Ovary (tissue), 7 donors: ENCODE measurements at regions not wholly inside any gene's neighbourhood (a gene's known extent, or its start where the extent isn't known, plus 50 kb on each side); places are given as distances from the start of the nearest gene placed in this dataset.

Experiments used
- DNase-seq, 5 donors: peaks; one replicate each; pipeline ENCODE4 v3.0.0-alpha.2; 2019 to 2020
- H3K27ac ChIP-seq, 2 donors: fragments of 200-600 bp; one replicate each; pipeline versions ENCODE4 v1.5.1 to v1.8.0; 2019 to 2022
- H3K27me3 ChIP-seq: fragments of 200-600 bp; one replicate; pipeline ENCODE4 v1.8.0; 2022
- H3K36me3 ChIP-seq: fragments of 200-600 bp; sonication (generic); one replicate; pipeline ENCODE4 v1.5.1; 2019
- H3K4me1 ChIP-seq: one replicate; pipeline ENCODE4 v1.8.1; 2013; ENCODE audit warnings: mild to moderate bottlenecking, moderate library complexity; ENCODE audit not compliant: insufficient read depth
- H3K4me3 ChIP-seq: fragments of 200-600 bp; sonication (generic); one replicate; pipeline ENCODE4 v1.5.1; 2017
- H3K9me3 ChIP-seq, 2 donors: fragments of 200-600 bp in 1 of 2; sonication (generic) in 1 of 2; one replicate each; pipeline versions ENCODE4 v1.5.1 to v1.8.1; 2013 to 2019; ENCODE audit warnings: mild to moderate bottlenecking in 1 of 2, moderate library complexity in 1 of 2
- EP300 ChIP-seq: sonication (generic); formaldehyde crosslinking; IDR thresholded peaks from one replicate; pipeline ENCODE4 v1.6.1; 2017; ENCODE audit warnings: antibody characterized with exemption
- POLR2A ChIP-seq: fragments of 450-650 bp; IDR thresholded peaks from one replicate; pipeline ENCODE4 v1.6.1; 2017; ENCODE audit warnings: antibody characterized with exemption, mild to moderate bottlenecking, moderate library complexity
- WGBS, 3 donors: extraction: QIAGEN DNeasy Blood & Tissue Kit in 1 of 3; methylation state at CpG; one replicate each; pipeline versions ENCODE4 v1.1.5 to v1.1.7; 2013 to 2017; 5-methylcytosine and 5-hydroxymethylcytosine counted together
- intact Hi-C, 4 donors: fragments of 100-400 bp; cut with DNase I; formaldehyde crosslinking; loops; one replicate each; pipeline versions ENCODE4 v1.11.0 to v1.15.1; 2022 to 2023
- TF ChIP-seq, protein P1 (sequence below), 3 donors: fragments of 450-650 bp in 2 of 3; fragments of 200-600 bp in 1 of 3; IDR thresholded peaks; one replicate each; pipeline versions ENCODE4 v1.5.1 to v1.8.0; 2016 to 2022; ENCODE audit warnings: antibody characterized with exemption in 3 of 3, mild to moderate bottlenecking in 1 of 3
- donor health status: DM: no; HTN: no; CAD: no; lungs with moderate emphysema.
- donor health status: DM: no; HTN: no; CAD: no.
- donor health status: Bipolar disorder and iron deficiency.
- donor health status: DM: no; HTN: no; CAD: no.
- donor health status: DM: yes; HTN: yes; CAD: no.

DNA sequence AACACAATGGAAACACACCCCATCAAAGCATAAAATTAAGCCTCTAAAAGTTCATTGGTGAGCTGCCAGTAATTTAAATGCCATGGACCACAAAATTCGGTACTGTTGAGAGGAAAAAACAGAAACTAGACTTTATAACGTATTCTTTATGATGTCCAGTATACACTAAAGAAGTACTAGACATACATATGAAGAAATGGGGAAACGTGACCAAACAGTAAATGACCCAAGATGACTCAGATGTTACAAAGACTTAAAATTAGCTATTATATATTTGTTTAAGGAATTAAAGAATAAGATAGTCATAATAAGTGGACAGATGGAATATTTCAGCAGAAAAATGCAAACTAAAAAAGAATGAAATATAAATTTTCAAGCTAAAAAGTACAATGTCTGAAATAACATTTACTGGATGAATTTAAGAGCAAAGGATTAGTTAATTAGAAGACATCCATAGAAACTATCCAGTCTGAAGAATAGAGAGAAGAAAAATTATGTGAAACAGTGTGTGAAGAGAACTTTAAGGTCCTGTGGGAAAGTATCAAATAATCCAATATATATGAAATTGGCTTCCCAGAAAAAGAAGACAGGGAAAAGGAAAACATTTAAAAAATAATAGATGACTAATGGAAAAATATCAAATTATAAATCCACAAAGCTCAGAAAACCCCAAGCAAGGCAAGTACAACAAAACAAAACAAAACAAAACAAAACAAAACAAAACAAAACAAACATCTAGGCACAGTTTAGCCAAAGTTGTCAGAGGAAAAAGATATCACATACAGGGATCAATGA is 69.4 kb downstream of the SAMD9 start:
- 31 to 44% (median 41%) methylated on average over 3 of the region's 3 CpGs for WGBS, 3 donors
- no peaks in the 10 kb centered on the region for H3K27me3 ChIP-seq
- intact Hi-C loops = no loop called here
- DNase-seq = no peak
- no peaks in the 10 kb centered on the region for H3K4me1 ChIP-seq
- H3K9me3 ChIP-seq = no peaks in the 10 kb centered on the region
- H3K36me3 ChIP-seq = no peaks in the 10 kb centered on the region
- H3K4me3 ChIP-seq = no peak overlapping the region
- H3K27ac ChIP-seq = no peak overlapping the region
- TF ChIP-seq POLR2A (no peak), EP300 (no peak)
- TF ChIP-seq, protein P1, sequence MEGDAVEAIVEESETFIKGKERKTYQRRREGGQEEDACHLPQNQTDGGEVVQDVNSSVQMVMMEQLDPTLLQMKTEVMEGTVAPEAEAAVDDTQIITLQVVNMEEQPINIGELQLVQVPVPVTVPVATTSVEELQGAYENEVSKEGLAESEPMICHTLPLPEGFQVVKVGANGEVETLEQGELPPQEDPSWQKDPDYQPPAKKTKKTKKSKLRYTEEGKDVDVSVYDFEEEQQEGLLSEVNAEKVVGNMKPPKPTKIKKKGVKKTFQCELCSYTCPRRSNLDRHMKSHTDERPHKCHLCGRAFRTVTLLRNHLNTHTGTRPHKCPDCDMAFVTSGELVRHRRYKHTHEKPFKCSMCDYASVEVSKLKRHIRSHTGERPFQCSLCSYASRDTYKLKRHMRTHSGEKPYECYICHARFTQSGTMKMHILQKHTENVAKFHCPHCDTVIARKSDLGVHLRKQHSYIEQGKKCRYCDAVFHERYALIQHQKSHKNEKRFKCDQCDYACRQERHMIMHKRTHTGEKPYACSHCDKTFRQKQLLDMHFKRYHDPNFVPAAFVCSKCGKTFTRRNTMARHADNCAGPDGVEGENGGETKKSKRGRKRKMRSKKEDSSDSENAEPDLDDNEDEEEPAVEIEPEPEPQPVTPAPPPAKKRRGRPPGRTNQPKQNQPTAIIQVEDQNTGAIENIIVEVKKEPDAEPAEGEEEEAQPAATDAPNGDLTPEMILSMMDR (IDR thresholded peaks at IDR 0.05) = no peak

DNA sequence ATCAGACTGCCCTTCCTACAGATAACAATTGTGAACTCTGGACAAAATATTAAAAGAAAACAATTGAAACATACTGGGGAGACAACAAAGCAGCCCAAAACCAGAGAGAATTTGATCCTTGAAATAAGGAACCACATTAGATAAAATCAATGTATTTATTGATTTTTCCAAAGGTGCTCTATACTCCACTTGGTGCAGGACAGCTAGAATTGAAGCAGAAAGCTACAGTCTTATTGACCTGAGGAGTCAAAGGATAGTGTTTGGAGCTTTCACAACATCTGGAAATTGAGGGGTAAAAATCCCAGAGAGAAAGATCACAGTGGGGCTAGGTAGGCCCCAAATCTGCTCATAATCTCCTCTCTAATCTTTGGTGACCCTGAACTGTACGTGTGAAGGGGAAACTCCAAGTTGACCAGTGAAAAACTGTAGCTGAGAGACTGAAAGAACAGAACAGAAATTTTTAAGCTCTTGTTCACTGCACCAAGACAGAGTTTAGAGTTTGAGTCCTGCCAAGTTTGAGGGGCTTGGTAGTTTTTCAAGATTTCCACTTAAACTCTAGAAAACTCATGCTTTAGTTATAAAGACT is 70.2 kb downstream of the SAMD9 start:
- intact Hi-C loops = no loop called here
- no peaks in the 10 kb centered on the region for H3K36me3 ChIP-seq

DNA sequence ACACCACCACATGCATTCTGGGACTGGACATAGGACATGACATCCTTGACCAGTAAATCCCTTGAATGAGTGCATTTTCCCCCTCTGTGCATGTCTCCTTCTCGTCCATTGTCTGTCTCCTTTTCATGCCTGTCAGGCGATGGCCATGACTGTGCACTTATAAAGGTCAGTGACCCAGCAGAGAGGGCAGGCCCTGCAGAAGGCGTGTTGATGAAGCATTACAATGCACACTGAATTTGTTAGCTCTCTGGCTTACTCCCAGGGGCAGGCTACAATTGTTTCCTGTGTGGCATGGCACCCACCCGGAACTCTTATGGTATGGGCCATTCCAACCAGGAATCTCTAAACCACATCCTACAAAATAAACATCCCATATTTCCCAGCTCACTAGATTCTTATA is 71.1 kb downstream of the SAMD9 start:
- H3K36me3 ChIP-seq = no peaks in the 10 kb centered on the region
- H3K4me1 ChIP-seq = no peaks in the 10 kb centered on the region
- H3K27ac ChIP-seq = no peak overlapping the region
- WGBS, 3 donors = 77 to 80% (median 79%) methylated on average over 4 of the region's 4 CpGs
- no peak for DNase-seq
- H3K4me3 ChIP-seq = no peak overlapping the region
- no peak for TF ChIP-seq EP300
- no peak for TF ChIP-seq POLR2A
- TF ChIP-seq, protein P1 (IDR thresholded peaks at IDR 0.05) = no peak
- no peaks in the 10 kb centered on the region for H3K9me3 ChIP-seq
- H3K27me3 ChIP-seq = no peaks in the 10 kb centered on the region
- intact Hi-C loops = no loop called here

More for the DNA sequence above, 70.2 kb downstream of the SAMD9 start:
- Histone ChIP-seq H3K27ac (no peak overlapping the region), H3K27me3 (no peaks in the 10 kb centered on the region), H3K4me1 (no peaks in the 10 kb centered on the region), H3K9me3 (no peaks in the 10 kb centered on the region), H3K4me3 (no peak overlapping the region)
- WGBS, 3 donors = 55 to 70% (median 68%) methylated on average over 1 of the region's 1 CpG
- TF ChIP-seq, protein P1 (IDR thresholded peaks at IDR 0.05) = no peak
- TF ChIP-seq EP300 = no peak
- no peak for TF ChIP-seq POLR2A
- no peak for DNase-seq

DNA sequence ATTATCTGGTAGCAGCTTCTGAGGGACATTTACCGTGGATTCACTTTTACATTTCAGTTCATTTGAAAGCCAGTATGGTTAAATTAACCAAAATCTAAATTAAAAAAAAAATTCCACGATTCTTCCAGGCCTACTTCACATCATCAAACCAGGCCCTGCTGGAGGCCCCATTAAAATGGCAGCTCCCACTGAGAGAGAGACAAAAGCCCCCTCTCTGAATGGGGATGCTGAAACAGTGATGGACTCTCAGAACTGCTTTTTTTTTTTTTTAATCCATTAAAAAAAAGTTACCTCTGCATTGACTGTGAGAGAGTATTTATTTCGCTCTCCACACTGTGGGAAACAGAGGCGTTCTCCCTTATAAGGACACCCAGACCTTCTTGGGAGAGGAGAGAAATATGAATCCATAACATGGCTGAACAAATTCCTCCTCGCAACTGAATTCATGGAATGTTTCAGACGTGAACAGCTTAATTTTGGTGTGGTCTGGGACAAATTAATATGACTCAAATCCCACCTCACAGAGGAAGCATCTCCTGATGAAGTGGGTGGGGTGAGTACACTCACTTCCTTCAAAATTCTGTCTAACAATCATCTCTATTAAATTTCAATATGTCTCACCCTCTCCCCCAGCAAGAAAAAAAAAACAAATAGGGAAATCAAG is 73.5 kb downstream of the SAMD9 start:
- Histone ChIP-seq H3K36me3 (no peaks in the 10 kb centered on the region), H3K27ac (no peak overlapping the region), H3K4me3 (no peak overlapping the region), H3K27me3 (no peaks in the 10 kb centered on the region), H3K9me3 (no peaks in the 10 kb centered on the region), H3K4me1 (no peaks in the 10 kb centered on the region)
- intact Hi-C loops = no loop called here
- TF ChIP-seq POLR2A = no peak
- TF ChIP-seq EP300 = no peak
- TF ChIP-seq, protein P1 (IDR thresholded peaks at IDR 0.05) = no peak
- 78 to 83% (median 79%) methylated on average over 6 of the region's 6 CpGs for WGBS, 3 donors
- DNase-seq = no peak
